ENCODE measurements at regions not wholly inside any gene's neighbourhood (a gene's known extent, or its start where the extent isn't known, plus 50 kb on each side); places are given as distances from the start of the nearest gene placed in this dataset.

DNA sequence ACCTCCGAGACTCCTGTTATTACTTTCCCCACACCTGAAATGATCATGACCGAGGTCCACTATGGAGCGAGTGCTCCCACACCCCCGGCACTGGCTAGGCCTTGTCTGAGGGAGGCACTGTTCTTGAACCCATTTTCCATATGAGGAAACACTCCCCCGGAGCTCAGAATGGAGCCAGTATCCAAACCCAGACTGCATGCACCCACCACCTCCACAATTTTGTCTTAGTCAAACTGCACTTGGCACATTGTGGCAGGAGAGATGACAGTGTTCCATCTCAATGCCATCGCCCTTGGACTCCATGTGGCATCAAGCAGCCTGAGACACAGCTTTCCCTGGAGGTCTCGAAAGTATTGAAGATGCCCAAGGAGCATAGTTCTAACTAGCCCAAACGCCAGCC is 154.1 kb downstream of the NUP210 start:
- no peak for DNase-seq (ENCODE audit: low read depth)

DNA sequence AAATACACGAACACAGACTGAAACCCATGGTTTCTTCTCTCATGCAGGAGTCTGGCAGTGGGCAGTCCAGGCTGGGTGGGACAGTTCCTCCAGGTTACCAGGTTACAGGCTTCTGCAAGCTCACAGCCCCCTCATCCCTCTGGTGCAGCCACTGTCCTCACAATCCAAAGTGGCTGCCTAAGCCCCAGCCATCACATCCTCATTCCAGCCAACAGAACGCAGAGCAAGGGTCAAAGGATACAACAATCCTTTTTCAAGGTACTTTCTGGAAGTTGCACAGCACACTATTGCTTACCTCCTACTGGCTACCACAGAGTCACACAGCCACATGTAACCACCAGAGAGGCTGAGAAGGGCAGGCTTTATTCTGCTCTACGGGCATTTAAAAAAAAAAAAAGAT is 154.6 kb downstream of the NUP210 start:
- no peak for DNase-seq (ENCODE audit: low read depth)

DNA sequence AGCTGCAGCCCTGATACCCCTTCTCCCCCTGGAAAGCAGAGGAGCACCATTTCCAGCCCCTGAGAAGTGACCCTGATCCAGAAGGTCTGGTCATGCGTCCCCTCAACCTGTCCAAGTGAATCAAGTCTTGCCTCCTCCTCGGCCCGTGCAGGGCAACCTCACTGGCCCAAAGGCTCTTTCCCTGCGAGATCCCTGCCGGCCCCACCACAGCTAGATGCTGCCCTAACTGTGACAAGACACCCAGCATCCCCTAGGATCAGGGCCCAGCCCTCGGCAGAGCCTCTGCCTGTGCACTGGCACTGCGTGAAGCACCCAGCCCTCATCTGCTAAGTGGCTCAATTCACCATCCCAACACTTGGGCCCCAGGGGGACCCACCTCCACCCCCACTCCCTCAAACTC is 155.1 kb downstream of the NUP210 start:
- no peak for DNase-seq (ENCODE audit: low read depth)

DNA sequence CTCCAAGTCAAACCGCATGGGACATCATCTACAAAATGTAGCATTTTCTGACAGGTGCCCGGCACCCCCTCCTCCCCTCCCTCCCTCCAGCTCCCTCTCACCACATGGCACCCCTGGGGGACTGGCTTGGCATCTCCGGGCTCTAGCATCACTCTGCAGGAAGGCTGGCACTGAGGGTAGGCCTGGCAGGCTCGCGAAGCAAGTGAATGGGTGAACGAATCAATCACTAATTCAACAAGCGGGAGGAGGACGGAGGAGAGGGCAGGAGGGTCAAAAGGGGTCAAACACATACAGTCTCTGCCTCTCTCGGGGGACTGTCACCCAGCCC is 155.7 kb downstream of the NUP210 start:
- DNase-seq (ENCODE audit: low read depth) = no peak

DNA sequence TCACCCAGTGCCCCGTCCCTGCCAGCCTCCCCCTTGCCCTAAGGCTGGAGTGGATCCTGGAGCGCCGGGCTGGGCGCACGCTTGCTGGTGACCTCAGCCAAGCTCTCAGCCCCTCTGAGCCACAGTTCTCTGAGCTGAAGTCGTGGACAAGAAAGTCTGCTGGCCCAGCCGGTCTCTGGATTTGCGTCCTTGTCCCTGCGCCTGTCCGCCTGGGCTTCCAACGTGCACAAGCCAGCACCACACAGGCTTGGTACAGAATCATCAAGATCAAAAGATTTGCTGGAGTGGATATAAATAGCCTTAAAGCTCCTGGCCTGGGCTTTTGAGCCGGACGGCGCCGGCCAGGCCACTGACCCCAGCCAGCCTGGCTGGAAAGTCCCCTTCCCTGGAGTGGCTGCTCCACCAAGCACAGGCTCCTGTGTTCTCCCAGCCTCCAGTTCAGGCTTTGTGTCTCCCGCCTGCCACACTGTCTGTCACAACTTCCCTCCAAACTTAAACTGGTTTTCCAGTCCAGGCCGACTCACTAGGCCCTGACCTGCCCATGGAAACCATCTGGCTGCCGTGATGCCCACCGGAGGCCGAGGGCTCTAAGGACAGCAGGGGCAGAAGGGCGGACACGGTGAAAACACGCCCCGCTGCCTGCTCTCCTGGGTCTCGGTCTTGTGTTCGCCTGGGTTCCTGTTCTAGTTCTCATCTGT is 156.2 kb downstream of the NUP210 start:
- no peak for DNase-seq (ENCODE audit: low read depth)

DNA sequence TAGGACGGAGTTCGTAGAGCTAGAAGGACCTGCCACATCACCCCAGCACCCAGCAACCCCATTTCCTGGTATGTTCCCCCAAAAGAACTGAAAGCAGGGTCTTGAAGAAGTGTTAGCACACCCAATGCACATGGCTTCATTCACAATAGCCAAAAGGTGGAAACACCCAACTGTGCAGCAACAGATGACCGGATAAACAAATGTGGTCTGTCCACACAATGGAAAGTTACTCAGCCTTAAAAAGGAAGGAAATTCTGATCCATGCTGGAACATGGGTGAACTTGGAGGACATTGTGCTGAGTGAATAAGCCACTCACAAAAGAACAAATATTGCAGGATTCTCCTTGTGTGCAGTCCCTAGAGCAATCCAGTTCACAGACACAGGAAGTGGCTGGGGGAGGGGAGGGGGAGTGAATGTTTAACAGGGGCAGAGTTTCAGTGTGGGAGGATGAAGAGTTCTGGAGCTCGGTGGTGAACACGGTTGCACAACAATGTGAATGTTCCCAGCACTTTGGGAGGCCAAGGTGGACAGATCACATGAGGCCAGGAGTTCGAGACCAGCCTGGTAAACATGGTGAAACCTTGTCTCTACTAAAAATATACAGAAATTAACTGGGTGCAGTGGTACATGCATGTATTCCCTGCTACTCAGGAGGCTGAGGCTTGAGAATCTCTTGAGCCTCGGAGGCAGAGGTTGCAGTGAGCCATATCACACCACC is 157.5 kb downstream of the NUP210 start:
- DNase-seq (ENCODE audit: low read depth) = no peak

DNA sequence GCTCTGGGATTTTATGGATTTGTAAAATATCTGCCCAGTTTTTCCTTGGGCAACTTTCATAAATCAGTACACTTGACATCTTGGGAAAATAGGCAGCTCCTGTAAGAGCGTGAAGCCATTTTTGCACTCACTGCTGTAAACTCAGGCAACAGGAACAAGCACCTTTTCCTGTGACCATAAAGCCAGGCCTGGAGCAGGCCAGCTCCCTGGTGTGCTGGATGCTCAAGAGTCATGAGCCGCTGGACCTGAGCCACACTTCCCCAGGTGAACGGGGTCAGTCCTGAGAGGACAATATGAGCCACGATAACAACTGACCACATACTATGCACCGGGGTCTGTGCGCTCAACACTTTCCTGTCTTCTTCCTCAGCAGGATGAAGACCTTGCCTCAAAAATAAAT is 158.2 kb downstream of the NUP210 start:
- no peak for DNase-seq (ENCODE audit: low read depth)

DNA sequence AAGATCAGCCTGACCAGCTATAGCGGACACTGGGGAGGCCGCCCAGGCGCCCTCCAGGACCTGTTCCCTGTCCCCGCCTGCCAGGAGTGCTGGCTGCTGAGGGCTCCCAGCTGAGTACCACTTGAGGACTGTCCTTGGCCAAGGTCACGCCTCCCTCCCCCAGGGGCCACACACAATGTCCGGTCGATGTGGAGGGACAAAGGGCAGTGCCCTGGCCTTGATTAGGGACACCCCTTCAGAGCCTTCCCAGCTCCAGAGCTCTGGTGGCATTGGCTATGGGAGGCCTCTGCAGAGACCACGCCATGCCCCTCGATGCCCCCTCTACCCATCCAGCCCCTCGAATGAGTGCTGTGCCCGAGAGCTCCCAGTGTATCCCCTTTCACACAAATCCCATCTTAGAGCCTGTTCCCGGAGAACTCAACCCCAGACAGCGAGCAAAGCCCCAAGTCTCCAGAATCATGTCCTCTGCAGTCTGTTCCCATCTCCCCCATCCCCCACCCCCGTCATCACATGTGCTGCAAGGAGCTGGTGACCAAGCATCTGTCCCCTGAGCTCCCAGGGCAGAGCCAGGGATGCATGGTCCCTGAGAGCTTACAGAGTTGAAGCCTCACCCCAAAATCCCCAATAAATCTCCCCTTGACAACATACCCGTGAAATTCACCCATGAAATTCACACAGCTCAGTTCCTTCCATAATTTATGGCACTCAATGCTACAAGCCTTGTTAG is 158.9 kb downstream of the NUP210 start:
- no peak for DNase-seq (ENCODE audit: low read depth)

DNA sequence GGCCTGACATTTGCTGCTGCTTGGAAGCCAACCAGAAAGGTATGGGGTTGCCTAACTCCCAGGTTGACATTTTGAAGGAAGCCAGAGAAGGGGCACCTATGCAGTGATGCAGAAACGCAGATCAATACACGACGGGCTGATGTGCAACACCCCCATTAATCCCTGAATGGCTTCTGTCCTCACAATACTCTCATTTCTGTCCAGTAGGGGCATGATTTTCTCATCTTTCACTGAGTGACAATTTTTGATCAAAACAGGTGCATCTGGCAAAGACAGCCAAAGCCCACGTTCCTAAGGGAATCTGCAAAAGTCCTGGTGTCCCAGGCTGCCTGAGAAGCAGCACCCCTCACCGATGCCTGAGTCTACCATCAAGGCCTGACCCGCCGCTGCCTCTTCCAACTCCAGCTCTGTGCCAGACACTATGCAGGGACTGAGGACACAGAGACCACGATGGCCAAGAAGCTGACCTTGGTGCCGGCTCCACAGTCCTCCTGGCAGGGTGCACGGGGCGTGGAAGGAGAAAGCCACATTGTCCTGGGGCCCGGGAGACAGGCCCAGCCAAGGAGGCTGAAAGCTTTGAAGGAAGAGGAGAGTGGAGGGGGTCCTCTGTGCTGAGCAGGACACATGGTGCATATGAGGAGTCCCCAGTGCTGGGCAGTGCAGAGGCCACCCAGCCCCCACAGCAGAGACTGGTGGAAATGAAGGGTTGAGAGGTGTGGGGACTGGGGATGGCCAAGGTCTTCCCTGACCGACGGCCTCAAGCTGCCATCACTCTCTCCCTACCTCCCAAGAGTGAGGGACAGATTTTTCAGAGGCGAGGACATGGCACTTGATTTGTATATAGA is 159.6 kb downstream of the NUP210 start:
- DNase-seq (ENCODE audit: low read depth) = no peak

DNA sequence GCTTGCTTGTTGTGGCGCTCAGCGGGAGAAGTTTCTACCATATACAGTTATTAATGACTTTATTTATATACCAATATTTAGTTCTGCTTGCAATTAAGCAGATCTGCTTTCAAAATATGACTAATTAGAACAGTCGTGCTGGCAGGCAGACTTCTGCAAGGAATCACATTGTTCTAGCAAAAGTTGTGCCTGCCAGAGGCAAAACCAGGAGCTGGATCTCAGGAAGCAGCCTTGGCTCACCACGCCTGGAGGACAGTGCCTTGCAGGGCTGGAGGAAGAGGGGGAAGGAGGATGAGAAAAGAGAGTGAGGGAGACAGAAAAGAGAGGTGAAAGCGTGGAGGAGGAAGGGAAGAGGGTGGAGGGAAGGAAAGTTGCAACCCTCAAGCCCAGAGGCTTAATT is 160.3 kb downstream of the NUP210 start:
- DNase-seq (ENCODE audit: low read depth) = no peak

DNA sequence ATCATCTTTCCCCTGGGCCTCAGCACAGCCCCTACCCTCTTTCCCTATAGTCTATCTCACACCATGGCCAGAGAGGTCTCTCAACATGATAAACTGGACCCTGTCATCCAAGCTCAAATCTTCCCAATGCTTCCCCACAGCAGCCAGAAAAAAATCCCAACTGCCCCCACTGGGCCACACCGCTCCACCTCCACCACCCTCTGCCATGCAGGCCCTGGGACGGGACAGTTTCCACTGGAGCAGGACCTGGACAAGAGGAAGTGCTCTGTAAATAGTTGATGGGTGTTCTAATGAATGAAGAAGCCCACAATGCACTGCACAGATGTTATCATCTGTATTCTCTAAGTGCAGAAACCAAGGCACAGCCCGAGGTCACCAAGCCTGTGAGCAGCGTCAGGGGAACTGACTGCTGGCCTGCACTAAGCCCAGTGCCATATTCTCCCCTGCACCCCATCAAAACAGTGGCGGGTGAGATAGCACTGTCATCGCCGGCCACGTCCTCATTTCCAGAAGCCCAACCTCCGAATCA is 161.1 kb downstream of the NUP210 start:
- no peak for DNase-seq (ENCODE audit: low read depth)

DNA sequence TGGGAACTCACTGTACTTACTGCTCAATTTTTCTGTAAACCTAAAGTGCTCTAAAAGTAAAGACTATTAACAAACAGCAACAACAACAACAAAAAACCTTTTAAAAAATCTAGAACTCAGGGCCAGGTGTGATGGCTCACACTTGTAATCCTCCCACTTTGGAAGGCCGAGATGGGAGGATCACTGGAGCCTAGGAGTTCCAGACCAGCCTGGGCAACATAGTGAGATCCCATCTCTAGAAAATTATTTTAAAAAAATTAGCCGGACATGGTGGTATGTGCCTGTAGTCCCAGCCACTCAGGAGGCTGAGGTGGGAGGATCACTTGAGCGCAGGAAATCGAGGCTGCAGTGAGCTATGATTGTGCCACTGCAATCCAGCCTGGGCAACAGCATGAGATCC is 161.8 kb downstream of the NUP210 start:
- no peak for DNase-seq (ENCODE audit: low read depth)

DNA sequence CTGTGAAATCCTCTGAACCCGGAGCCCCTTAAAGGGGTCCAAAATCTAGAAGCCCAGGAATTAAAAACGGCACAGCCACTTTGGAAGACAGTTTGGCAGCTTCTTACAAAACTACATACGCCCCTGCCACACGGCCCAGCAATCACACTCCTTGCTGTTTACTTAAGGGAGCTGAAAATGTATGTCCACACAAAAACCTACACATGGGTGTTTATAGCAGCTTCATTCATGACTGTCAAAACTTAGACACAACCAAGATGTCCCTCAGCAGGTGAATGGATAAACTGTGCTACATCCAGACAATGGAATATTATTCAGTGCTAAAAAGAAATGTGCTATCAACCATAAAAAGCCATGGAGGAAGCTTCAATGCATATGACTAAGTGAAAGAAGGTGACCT is 162.5 kb downstream of the NUP210 start:
- DNase-seq (ENCODE audit: low read depth) = no peak

DNA sequence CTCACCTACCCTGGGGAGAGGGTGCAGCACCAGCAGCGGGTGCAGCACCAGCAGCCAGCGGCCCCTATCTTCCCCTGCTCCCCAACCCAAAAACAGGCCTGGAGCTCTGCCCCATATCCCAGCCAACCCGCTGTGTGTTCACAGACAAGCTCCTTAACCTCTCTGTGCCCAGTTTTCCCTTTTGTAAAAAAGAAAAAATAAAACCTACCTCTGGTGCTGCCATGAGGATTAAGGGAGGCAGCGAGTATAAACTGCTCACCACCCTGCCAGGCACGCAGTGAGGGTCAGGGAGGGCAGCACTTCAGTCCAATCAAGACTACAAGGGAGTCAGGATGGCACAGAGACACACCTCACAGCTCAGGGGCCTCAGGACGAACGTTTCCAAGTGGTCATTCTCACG is 163.3 kb downstream of the NUP210 start:
- DNase-seq (ENCODE audit: low read depth) = no peak

DNA sequence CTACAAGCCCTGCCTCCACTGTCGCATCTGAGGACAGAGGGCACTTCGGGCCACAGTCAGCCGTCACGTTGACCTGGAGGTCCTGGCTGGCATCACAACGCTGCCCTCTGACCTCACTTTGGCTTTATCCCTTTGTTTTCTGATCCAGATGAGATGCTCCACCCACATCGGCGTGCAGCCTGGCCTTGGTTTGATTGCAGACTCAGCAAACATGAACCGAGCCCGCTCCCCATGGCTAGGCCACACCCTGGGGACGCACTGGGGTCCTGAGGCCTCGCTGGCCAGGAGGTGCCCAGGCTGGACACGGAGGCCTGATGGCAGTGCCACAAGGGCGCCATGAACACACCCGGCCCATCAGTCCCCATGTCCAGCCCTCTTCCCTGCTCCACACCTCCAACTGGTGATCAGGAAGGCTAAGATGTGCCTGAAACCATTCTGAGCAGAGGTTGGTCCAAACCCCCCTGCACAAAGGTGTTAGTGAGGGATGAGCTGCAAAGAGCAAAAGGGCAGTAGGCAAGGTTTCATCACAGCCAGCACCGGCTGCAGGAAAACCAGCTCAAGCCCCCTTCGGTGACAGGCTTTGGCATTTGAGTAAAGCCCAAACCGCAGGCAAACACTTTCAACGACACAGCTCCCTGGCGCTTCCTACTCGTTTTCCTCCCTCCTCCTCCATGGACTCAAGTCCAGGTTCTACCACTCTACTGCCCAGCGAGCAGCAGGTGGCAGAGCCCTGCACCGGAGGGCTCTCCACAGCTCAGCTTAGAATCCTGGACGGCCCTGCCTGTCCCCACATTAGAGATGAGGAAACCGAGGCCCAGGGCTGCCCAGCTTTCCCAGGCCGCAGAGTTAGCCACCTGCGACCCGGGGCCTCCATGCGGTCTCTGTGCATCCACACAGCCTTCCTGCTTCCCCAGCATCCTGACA is 165.8 kb downstream of the NUP210 start:
- no peak for DNase-seq (ENCODE audit: low read depth)

DNA sequence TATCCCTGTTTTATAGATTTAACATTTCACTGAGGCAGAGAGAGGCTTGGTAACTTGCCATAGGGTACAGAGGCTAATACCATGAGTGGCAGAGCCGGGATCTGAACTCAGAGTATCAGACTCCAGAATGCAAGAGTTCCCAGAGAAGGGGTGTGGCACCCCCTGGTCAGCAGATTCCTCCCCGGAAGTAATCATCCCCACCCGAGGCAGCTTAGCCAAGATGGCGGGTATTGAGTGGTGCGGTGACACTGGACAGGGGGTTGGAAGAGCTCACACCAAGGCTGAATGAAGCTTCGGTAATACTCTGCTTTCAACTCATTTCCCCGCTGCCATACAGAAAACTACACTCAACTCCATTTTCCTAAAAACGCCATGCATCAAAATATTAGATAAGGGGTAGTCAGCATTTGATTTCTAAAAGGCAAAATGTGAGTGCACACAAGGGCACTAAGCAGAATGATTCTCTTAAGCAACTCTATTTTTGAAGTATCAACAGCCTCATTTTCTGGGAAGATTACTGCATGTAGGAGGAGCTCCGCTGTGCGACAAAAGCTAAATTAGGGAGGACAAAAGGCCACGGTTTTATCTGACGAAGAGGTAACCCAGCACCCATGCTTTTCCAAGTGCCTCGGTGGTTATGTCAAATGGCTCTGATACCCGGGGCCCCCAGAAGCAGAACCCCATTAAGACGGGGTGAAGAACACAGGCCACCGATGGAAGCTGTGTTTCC is 166.7 kb downstream of the NUP210 start:
- no peak for DNase-seq (ENCODE audit: low read depth)

DNA sequence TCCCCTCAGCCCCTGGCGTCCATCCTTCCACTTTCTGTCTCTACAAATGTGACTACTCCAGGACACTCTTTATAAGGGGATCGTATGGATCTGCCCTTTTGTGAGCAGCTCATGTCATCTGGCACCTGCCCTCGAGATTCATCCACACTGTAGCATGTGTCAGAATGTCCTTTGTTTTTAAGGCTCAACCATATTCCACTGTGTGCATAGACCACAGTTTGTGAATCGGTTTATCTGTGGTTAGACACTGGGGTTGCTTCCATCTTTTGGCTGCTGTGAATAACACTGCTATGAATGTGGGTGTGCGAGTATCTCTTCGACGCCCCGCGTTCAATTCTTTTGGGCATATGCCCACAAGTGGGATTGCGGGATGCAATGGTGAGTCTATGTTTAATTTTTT is 167.9 kb downstream of the NUP210 start:
- no peak for DNase-seq (ENCODE audit: low read depth)

DNA sequence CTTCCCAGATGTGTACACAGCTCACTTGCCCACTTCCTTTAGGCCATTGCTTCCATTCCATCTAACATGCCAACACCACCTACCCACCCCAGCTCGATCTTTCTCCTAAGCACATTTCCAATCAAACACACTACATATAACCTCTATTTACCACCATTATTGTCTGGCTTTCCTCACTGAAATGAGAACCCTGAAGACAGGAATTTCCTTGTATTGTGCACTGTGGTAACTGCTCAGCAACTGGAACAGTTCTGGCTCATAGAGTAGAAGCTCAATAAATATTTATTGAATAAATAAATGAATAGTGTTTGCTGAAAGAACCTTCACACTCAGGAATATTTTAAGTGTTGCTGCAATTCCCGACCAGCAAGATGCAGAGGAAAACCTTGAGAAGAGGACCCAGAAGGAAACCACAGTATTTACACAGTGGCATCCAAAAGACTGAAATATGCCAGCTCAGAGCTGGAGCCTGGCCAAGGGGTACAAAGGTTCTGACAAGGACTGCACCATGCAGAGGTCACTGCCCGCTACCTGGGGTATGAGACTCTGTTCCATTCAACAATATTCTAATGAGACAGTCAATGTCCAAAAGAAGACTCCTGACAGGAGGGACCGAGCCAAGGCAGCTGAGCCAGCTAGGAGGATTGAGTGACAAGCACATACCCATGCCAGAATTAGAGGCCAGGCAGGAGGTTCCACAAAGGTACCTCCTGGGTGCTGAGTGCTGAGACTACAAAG is 168.8 kb downstream of the NUP210 start:
- no peak for DNase-seq (ENCODE audit: low read depth)

DNA sequence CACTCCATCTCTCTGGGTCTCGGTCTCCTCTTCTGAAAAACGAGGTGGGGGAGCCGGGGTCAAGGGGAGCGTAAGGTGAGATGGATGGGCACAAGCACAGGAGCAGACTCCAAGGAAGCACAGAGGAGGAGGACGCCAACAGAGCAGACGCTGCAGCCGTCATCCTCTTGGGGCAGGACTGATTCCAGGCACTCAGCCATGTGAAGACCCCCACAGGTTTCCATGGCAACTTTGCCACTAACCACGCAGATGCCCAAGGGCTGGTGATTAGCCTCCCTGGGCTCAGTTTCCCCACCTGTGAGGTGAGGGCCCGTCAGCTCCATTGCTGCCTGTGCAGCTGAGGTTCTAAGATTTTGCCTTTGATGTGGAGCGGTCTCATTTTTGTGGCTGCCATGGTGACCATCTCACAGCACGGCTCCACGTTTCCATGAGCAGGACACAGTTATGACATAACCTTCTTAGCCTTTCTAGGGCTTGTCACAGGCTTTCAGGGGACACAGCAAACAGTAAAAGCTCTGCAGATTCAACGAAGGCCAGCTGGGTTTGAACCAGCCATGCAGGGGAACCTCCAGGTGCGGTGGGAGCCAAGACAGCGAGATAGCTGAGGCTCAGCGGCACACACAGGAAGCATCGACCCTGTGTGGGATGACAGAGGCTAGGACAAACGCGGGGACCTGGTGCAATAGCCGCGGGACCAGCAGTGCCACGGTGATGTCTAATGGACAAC is 170.3 kb downstream of the NUP210 start:
- no peak for DNase-seq (ENCODE audit: low read depth)
